GM18499 (cell line): ENCODE measurements at regions not wholly inside any gene's neighbourhood (a gene's known extent, or its start where the extent isn't known, plus 50 kb on each side); places are given as distances from the start of the nearest gene placed in this dataset.

Experiments used
- ATAC-seq: cut with Tn5 transposase; IDR thresholded peaks from one replicate; pipeline ENCODE4 v1.9.1; 2021; ENCODE audit warnings: moderate number of reproducible peaks; ENCODE audit not compliant: insufficient read depth, unreplicated experiment

DNA sequence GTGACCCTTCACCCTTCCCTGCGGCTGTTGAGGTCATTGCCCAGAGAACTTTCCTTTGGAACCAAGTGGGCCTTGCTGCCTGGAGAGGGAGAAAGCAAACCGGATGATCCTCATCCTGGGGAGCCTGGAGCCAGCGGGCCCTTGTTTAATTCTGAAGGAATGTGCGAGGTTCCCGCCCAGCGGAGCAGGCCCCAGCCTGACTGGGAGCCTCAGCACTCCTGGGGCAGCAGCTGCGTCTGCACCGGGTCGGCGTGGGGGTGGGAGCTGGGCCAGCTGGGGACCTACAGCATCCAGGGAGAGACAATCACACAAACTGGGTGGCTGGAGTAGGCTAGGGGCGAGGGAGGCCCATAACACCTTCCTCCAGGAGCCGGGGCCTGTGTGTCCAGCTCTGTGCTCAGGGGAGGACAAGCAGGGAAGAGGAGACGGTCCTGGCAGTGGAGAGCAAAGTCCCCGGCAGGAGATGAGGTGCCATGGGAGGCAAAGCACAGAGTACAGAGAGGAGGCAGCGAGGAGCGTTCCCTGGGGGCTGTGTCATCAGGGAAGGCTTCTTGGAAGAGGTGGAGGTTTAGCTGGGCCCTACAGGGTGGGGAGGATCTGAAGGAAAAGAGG lies 61.9 kb upstream of the HAAO start:
- no peak for ATAC-seq

DNA sequence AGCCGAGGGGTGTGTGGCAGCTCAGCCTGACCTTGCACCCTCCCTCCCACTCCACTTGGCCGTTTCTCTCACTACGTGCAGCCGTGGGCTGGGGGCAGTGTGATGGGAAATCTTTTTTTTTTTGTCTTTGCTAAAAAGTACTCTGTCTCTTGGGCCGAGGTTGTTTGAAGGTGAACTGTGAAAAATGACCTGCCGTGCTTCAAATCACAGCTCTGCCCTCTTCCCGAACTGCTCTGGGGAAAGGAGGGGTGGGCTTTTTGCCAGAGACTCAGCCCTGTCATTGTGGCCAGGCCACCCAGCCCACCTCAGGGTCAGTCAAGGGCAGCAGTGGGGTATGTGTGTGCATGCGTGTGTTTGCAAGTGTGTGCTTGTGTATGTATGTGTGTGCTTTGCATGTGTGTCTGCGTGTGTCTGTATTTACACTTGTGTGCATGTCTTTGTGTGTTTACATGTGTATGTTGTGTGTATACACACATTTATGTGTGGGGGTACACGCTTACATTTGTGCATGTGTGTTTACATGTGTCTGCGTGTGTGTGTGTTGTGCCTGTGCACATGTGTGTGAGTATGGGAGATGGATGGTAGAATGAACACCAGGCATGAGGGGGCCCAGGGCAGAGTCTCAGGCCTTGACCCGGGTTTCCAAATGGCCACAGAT lies 61.3 kb upstream of the HAAO start:
- no peak for ATAC-seq

DNA sequence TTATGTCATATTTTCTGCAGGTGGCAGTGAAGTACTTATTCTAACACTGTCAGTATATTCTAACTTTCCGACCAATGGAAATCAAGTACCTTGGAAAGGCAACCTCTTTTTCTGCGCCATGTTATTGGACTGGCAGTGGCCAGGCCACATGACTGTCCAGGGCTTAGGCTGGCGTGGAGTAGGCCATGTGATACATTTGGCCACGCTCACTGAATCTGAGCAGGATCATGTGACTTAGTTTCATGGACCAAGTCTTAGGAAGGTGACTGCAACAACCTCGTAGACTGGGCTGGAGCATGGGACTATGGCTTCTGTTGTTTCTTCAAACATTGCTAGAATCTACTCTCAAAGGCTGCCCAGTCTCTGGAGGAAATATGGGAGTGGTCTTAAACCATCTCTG lies 60.4 kb upstream of the HAAO start:
- ATAC-seq: no peak

DNA sequence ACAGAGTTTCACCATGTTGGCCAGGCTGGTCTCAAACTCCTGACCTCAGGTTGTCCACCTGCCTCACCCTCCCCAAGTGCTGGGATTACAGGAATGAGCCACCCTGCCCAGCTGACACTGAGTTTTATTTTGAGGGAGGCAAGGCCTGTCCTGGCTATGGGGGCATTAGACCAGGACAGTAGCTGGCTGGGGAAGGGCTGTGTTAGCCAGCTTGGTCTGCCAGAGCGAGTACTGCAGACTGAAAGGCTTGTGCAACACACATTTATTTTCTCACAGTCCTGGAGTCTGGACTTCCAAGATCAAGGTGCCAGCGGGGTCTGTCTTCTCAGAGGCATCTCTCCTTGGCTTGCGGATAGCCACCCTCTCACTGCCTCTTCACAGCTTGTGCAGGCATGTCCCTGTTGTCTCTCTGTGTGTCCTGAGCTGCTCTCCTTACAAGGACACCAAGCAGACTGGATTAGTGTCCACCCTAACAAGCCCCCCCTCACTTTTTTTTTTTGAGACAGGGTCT lies 59.4 kb upstream of the HAAO start:
- ATAC-seq: no peak

DNA sequence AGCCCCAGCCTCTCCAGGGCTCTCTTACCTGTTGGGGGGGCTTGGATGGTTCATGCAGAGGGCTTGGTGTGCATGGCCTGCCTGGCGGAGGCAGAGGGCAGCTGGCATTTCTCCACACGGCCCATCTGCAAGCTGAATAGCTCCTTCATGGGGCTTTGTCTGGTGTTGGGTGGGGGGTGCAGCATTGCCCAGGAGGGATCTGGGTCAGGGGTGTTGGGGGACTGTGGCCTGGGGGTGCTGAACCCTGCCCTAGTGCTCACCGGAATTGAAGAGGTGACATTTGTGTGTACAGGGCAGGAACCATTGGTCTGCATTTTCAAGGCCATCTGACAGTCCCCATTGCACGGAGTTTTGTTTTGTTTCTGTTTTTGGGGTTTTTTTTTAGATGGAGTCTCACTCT lies 58.8 kb upstream of the HAAO start:
- ATAC-seq: no peak

DNA sequence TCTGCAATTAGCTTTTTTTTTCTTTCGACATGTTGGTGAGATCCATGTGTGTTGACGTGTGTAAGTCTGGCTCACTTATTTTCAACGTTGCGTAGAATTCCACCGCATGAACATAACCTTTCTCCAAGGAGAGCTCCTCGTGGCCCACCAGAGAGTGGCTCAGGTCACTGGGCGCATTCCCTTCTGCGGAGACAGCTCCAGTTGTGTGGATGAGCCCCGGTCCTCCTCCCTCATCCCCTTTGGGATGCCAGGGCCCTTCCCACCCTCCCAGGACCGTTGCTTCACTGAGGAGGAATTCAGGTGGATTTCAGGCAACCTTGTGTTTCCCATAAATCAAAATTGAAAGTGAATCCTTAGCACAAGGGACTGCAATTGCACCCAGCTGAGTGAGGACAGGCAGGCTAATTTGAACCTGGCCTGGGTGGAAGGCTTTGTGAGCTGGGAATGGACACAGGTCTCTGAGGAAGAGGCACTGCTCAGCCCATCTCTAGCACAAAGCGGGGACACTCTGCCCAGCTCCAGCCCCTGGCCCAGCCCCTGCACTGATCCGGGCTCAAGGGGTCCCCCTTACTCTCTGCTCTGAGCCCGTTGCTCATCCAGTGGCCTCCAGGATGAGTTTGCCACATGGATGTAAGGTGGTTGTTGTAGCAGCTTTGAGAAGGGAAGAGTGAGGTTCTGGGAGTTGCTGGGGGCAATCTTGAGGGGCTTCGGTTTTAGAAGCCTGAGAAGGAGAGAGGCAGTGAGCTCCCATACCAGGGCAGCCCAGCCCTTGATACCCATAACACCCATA lies 57.8 kb upstream of the HAAO start:
- no peak for ATAC-seq

DNA sequence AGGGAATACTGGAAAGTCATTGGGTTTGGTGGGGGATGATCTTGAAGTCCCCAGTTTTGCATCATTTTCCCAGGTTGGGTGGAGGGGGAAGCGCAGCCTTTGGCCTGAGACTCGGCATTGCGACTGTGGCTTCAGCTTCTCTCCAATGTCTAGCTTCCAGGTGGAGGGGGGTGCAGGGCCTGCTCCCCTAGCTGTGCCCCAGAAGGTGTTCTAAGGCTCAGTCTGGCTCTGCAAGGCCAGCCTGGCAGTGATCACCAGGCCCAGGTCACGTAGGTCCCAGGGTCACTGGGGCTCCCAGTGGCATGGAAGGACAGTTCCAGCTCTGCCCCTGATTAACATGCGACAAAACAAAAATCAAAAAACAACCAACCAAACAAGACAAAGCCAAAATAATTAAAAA lies 56.9 kb upstream of the HAAO start:
- no peak for ATAC-seq

DNA sequence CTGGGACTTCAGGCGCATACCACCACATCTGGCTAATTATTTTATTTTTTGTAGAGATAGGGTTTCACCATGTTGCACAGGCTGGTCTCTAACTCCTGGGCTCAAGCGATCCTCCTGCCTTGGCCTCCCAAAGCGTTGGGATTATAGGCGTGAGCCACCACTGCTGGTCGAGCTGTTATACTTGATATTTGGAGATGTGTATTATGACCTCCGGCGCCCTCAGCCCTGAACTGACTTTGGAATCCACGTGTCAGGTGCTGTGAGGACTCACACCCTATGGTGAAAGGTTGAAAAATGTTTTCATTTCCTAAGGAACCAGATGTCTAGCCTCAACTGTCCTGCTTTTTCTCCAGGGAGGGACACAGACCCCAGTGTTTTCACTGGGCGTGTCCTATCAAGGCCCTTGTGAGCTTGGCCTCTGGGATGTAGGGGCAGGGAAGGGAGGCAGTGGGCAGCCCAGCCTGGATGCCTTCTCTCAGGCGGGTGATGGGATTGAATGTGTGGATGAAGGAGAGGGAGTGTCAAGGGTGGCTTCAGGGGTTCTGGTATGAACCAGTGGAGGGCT lies 56.4 kb upstream of the HAAO start:
- ATAC-seq: no peak

DNA sequence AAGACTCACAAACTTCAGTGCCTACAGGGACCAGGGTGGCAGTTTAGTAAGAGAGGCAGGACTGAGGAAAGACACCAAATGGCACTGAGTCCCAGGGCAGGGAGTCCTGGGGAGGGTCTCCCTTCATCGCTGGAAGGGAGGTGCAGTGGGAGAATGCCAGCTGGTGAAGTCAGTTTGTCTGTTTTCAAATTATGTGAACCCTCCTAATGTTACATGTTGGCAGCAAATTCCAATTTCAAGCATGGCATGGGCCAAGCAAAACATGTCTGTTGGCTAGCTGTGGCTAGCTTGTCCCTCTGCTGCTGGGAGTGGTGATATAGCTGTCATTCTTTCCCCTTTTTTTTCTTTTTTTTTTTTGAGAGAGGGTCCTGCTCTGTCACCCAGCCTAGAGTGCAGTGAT lies 55.9 kb upstream of the HAAO start:
- ATAC-seq: no peak

DNA sequence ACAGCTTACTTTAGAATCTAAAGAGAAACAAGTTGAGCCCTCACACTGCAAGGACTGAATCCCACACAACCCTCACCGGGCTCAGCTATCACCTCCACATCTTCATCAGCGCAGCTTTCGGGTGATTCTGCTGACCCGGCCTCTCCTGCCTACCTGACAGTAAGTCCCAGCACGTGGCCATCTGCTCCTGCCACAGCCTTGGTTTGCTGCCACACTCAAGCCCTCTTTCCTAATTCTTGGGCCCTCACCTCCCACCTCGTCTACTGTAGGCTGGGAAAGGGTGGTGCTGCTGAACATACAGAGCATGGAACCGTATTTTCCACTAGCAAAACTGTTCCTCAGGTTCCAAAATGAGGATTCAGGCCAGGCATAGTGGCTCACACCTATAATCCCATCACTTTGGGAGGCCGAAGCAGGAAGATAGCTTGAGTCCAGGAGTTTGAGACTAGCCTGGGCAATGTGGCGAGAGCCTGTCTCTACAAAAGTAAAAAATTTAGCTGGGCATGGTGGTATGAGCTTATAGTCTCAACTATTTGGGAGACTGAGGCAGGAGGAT lies 55.3 kb upstream of the HAAO start:
- no peak for ATAC-seq

DNA sequence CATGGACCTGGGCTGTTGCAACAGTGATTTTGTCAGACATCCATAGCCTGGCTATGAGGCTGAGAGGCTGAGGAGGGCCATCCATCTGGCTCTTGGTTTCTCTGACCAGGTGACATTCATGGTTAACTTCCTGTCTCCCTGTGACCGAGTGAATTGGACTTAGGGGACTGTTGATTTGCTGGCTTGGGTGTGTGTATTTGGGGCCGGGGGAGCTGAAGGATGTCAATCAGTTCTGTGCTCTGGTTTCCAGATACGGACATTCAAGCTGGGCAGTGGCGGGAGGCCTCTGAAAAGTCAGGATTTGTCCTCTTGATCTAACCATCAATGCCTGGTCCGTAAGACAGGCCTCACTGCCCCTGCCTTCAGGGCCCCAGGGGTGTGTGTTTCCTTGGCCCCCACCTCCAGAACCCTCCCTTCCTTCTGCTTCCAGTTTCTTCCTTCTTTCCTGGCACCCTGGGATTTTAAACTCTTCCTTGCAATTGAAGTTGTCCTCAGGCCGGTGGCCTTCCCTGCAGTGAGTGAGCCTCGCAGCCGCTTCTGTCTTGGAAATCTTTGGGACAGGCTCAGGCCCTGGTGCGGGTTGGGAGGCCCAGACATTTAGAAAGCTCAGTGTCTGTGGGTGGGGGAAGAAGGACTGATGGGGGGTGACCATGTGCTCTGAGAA lies 54.7 kb upstream of the HAAO start:
- no peak for ATAC-seq

DNA sequence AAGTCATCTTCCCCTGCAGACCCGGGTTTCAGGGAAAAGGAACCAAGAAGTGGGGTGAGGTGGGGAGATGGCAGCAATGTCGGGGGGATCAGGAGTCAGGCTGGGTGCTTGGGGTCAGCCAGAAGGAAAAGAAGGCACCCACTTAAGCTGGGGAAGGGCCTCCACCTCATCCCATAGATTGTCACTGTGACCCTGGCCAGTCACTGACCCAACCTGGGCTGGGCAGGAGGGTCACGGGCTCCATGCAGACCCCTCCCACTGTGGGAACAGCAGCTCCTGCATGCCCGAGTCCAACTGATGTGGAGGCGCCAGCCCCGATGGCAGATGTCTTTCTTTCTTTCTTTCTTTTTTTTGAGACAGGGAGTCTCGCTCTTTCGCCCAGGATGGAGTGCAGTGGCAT lies 53.6 kb upstream of the HAAO start:
- no peak for ATAC-seq

DNA sequence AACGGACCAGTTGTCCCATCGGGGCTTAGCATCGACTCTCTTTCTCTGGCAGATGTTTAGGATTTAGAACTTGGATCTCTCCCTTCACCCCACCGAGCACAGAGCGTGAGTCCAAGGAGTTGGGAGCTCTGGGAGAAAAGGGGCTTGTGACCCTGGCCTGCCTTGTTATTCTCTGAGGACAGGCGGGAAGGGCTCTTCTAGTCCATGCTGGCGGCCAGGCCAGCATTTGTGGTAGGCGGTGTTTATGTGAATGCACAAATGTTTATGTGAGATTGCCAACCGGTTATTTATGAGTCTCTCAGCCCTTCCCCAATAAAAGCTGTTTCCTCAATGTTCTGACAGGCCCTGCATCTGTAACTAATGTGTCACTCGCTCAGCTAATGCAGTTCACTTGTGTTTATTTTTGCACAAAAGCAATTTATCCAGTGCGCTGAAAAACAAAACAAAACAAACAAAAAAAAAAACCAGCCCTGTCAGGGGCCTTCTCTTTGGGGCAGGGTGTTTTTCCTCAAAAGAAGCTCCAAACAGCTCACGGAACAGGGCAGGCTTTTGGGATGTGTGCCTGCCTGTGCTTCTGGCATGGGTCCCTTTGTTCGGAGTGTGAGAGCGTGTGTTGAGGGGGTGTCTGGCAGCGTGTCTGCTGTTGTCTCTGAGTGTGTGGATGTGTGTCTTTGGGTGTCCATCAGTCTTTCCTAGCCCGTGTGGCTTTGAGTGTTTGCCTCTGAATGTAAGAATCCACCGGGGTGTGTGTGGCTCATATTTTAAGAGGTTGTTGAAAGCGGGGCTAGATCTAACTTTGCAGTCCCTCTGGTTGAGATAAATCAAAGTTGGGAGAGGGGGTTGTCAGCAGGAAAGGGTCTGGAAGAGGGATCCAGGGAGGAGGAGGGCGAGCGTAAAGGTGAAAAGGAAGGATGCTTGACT lies 52.8 kb upstream of the HAAO start:
- no peak for ATAC-seq

DNA sequence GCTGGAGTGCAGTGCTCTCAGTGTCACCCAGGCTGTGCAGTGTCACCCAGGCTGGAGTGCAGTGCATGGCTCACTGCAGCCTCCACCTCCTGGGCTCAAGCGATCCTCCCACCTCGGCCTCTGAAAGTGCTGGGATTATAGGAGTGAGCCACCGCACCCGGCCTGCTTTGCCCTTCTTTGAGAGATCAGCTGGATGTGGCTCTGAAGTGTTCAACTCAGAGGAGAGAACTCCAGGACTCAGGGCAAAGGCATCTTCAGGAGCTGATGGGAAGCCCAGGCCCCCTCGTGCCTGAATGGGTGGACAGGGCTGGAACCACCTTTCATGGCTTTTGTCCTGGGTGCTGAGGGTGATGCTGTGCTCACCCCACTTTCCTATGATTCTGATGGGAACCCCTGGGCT lies 52.0 kb upstream of the HAAO start:
- ATAC-seq: no peak

DNA sequence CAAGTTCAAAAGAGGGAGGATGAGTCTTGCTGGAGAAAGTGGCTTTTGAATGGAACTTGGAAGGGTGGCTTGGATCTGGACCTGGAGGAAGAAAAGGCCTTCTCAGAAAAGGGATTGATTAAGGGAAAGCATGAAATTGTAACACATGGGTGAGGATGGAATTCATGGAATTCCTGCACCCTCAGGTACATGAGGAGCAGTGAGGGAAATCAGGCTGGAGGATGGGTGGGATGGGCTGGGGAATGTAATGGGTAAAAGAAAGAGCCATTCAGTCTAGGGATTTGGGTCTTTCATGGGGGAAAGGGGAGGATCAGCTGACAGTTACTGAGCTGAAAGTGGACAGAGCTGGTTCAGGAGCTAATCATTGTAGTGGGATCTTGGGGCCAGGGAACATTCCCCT lies 51.2 kb upstream of the HAAO start:
- ATAC-seq: no peak

DNA sequence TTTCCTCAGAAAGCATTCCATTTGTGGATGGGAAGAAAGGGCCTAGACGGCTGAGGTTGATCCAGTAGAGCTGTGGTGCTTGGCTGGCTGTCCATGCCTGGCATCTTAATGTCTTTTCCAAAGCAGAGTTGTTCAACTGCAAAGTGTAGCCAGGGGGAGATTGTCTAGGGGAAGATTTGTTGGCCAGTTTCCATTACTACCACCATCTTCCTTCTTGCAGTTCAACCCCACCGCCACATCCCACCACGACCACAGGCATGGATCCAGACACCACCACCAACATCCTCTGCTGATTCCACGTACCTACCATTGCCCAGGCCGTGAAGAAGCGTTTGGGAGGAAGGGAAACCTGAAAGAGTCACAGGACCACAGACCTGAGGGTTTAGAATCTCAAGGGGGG lies 50.7 kb upstream of the HAAO start:
- no peak for ATAC-seq

DNA sequence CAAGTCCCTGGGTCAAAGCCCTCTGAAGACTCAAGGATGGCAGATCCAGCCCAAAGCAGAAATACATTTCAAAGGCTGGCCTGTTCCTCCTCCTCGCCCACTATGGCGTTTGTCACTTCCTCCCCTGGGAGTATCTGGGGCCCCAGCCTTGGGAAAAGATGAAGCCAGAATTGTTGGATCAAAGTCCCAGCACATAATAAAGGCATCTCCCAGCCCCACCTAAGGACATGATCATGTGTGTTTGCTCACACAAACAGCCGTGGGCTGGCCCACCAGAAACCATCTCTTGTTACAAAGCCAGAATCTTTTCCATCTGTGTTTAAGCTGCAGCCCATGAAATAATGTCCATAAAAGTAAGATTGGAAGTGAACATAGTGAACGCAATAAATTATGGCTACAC lies 50.1 kb upstream of the HAAO start:
- no peak for ATAC-seq
